GM21786 (cell line): ENCODE measurements at regions not wholly inside any gene's neighbourhood (a gene's known extent, or its start where the extent isn't known, plus 50 kb on each side); places are given as distances from the start of the nearest gene placed in this dataset.

Source experiments
- ATAC-seq: cut with Tn5 transposase; IDR thresholded peaks from one replicate; pipeline ENCODE4 v1.9.1; 2021; ENCODE audit not compliant: unreplicated experiment

- no peak for ATAC-seq
Measured at GRCh38 chr5:125153231-125153630, 406.8 kb upstream of the ZNF608 start.

- ATAC-seq, result no peak
Measured at GRCh38 chr5:125154301-125155110, 408.1 kb upstream of the ZNF608 start.

GRCh38 chr5:125160787-125161502 lies 414.5 kb upstream of the ZNF608 start:
- no peak for ATAC-seq

GRCh38 chr5:125162714-125163113 lies 416.3 kb upstream of the ZNF608 start:
- ATAC-seq, result no peak

DNA sequence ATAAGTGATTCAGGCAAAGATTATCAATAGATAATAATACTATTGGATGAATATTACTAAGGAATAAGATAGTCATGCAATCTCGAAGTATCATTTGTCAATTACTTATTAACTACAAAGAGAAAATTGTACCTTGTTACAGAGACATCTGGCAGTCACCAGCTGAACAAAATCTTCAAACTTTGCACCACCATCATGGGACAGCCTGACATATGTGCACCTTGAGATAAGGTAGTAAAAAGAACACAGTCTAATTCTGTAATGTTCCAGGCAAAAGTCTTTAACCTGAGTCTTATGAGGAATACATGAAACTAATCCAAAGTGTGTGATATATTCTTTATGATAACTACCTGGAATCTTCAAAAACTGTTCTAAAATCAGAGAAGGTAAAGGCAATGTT lies 423.0 kb upstream of the ZNF608 start:
- no peak for ATAC-seq

GRCh38 chr5:125171641-125172040 lies 425.2 kb upstream of the ZNF608 start:
- no peak for ATAC-seq

DNA sequence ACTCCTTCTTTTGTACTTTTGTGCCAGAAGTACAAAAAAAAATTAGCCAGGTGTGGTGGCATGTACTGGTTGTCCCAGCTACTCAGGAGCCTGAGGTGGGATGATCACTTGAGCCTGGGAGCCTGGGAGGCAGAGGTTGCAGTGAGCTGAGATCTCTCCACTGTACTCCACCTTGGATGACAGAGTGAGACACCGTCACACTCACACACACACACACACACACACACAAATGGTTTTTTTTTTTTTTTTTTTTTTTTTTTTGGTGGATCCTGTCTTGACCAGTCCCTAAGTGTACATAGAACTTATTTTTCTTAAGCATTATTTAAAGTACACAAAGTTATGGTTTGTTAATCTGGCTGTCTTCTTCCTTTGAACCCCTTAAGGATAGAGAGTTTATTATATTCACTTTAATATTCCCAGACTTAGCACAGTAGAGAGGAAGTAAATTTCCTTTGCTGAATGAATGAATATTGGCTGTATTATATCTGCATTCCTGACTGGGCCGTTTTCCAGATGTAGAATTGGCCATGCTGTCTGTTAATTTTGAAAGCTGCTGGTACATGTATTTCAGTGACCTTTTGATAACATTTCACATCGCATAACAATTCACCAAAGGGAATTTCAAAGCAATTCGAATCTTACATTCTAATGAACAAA lies 429.0 kb upstream of the ZNF608 start:
- no peak for ATAC-seq

GRCh38 chr5:125176005-125176390 lies 429.6 kb upstream of the ZNF608 start:
- no peak for ATAC-seq

GRCh38 chr5:125177340-125177739 lies 430.9 kb upstream of the ZNF608 start:
- no peak for ATAC-seq

DNA sequence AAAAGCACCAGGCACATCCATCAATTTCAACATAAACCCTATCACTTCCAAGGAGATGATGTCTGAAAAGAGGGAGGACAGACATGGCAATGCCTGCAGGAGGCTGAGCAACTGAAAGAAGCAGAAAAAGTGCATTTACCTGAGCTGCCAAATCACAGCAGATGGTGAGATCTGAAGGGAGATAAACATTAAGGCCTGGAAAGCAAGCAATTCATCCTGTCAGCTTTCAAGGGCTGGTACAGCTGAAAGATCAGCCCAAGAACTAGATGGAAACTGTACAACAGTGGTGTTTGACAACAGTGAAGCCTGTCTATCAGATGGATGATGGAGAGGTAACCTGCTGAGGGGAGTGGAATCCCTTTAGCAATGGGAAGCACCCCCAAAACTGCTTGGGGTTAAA lies 433.2 kb upstream of the ZNF608 start:
- ATAC-seq, result no peak

GRCh38 chr5:125180231-125180829 lies 433.9 kb upstream of the ZNF608 start:
- no peak for ATAC-seq

- no peak for ATAC-seq
Measured at GRCh38 chr5:125181159-125181558, 434.7 kb upstream of the ZNF608 start.

DNA sequence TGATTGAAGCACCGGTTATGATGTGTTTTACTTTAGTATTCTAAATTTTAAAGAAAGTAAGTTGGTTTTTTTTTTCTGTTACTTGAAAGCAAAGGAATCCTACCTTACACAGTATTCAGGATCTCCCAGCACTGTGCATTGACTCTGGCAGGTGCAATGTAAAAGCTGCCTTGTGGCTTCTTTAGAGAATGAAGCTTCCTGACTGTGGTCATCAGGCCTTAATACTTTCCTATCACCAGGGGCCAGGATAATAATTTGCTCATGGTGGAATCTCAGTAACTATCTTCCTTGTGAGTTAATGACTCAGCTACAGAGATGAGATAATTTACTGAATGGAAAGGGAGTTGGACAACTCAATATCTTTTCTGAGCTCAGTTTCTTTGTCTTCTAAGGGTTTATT lies 435.5 kb upstream of the ZNF608 start:
- ATAC-seq, result no peak

GRCh38 chr5:125185740-125186139 lies 439.3 kb upstream of the ZNF608 start:
- no peak for ATAC-seq

DNA sequence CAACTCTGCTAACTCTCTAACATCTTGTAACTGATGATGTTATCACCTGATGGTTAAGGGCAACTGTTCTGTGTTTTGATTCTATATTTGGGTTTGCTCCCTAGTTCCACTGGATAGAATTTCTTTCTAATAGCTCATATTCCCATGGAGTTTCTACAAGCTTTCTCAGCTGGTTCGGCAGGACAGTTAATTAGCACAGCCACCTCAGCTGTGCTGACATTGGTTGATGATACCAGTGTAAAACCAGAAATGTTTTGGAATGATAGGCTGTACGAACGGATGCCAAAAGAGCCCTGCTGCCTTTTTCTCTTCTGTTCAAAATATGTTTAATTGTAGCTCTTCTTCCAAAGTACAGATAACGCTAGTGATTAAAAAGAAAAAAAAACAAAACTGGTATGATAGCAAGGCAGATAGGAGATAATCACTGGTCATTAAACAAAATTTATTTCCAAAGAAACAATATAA lies 440.5 kb upstream of the ZNF608 start:
- no peak for ATAC-seq

DNA sequence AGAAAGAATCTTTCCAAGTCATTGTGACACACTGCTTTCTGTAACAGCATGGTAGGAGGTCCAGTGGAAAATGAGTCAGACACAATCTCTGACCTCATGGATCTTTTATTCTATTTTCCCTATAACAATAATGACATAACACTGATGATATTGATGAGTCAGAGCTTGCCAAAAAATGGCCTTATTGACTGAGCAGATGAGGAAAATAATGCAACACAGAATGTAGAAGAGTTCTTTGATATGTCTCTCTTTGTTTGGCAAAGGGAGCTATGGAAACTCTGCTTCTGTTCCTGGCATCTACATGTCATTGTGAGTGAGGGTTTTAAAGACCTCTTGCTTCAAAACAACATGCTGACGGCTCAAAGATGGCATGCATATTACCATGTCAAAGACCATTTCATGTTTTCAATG lies 443.1 kb upstream of the ZNF608 start:
- ATAC-seq, result no peak

DNA sequence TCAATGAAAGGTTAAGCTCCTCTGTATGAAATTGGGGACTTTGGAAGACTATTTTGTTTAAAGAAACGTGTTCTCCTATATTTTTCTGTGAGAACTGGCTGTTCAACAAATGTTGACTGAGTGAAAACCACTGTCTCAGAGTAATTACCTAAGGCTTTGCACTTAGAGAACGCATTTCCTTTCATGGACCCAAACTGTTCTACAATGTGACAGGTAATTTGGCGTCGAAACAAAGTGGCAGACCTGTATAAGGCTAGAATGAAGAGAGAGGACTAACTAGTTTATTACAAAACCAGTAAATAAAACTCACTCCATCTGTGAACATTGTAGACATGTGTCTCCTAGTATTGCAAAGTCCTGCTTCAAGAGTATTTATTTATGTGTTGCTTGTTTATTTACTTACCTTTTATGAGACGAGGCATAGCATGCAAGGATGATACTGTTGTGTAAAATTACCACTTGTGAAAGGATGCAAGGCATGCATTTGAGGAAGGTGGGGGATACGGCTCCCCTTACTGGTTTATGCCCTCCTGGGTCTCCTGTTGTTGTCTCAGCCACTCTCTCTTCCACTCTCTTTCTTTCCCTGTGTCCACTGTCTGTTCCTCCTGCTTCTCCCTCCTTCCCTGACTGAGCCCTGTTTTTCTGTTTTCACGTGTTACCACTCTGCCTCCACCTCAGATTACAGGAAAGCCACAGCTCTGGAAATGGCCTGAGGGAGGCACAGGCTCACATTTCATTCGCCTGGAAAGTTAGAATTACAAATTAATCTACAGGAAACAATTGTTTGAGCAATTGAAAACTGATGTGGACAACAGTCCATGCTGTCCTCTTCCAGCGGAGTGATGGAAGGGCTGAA lies 444.0 kb upstream of the ZNF608 start:
- no peak for ATAC-seq

DNA sequence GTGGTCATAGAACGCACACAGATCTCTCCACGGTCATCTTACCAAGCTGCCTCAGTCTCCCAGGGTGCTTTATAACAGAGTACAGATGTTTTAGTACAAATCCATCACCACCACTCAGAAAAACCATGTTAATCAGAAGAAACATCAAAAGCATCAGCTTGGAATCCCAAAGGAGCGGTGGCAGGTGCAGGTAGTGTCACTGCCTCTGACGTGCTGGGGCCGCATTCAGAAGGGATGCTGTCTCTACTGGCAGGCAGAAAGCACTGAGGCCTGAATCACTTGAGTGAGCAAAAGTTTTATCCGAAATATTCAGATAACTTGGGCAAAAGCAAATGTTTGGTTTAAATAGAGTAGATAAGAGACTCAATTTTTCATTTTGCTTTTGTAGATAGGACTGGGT lies 448.4 kb upstream of the ZNF608 start:
- ATAC-seq, result no peak

- ATAC-seq, result no peak
Measured at GRCh38 chr5:125196481-125197111, 450.2 kb upstream of the ZNF608 start.

DNA sequence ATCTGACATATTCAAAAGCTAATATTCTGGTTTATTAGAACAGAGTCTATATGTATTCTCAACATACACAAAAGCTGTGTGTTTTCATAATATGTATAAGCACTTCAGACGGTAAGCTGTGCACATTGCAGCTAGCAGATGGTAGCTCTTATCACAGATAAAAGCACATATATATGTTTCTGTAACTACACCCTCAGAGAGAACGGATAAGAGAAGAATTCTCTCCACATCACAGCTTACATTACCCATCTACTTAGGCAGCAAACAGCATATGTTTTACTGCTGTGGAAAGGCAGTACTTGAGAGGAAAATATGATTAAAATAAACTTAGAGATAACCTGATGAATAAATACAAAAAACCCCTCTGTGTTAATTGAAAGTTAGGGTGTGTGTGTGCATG lies 450.9 kb upstream of the ZNF608 start:
- no peak for ATAC-seq
